D341Med (cell line): ENCODE measurements at regions not wholly inside any gene's neighbourhood (a gene's known extent, or its start where the extent isn't known, plus 50 kb on each side); places are given as distances from the start of the nearest gene placed in this dataset.
A peak's percentile ranks its signal among the peaks of the same experiment; 100 is the strongest.
"Not testable (repeated sequence)": the region's sequence is repeated elsewhere in the genome, so short reads cannot be mapped to it uniquely, and the experiment has no call there.

Source experiments
- DNase-seq: peaks from one replicate; pipeline ENCODE4 v3.0.0; 2012; ENCODE audit warnings: low spot score

GRCh38 chr5:113652161-113652560 lies 138.7 kb downstream of the YTHDC2 start:
- DNase-seq = no peak

- DNase-seq = no peak
Measured at GRCh38 chr5:113654828-113655227, 141.3 kb downstream of the YTHDC2 start.

- DNase-seq = peak; percentile 39
Measured at GRCh38 chr5:113660206-113660605, 146.7 kb downstream of the YTHDC2 start.

- no peak for DNase-seq
Measured at GRCh38 chr5:113660706-113661250, 147.3 kb downstream of the YTHDC2 start.

- no peak for DNase-seq
Measured at GRCh38 chr5:113663879-113664541, 150.5 kb downstream of the YTHDC2 start.

- DNase-seq = no peak
Measured at GRCh38 chr5:113673041-113673440, 159.5 kb downstream of the YTHDC2 start.

- DNase-seq = no peak
Measured at GRCh38 chr5:113675166-113675565, 161.7 kb downstream of the YTHDC2 start.

GRCh38 chr5:113678202-113678601 lies 164.7 kb downstream of the YTHDC2 start:
- no peak for DNase-seq

GRCh38 chr5:113678924-113679575 lies 165.6 kb downstream of the YTHDC2 start:
- DNase-seq = peak; percentile 61

GRCh38 chr5:113680534-113680933 lies 167.0 kb downstream of the YTHDC2 start:
- DNase-seq = no peak

- no peak for DNase-seq
Measured at GRCh38 chr5:113682497-113683136, 169.1 kb downstream of the YTHDC2 start.

- no peak for DNase-seq
Measured at GRCh38 chr5:113683211-113683610, 169.7 kb downstream of the YTHDC2 start.

GRCh38 chr5:113686599-113686998 lies 173.1 kb downstream of the YTHDC2 start:
- DNase-seq = no peak

- no peak for DNase-seq
Measured at GRCh38 chr5:113689647-113690046, 176.2 kb downstream of the YTHDC2 start.

GRCh38 chr5:113692466-113692865 lies 179.0 kb downstream of the YTHDC2 start:
- DNase-seq = no peak

- DNase-seq = no peak
Measured at GRCh38 chr5:113692891-113693457, 179.5 kb downstream of the YTHDC2 start.

GRCh38 chr5:113693701-113694100 lies 180.2 kb downstream of the YTHDC2 start:
- DNase-seq = no peak

GRCh38 chr5:113694576-113694975 lies 181.1 kb downstream of the YTHDC2 start:
- no peak for DNase-seq

- no peak for DNase-seq
Measured at GRCh38 chr5:113703266-113703665, 189.8 kb downstream of the YTHDC2 start.

- no peak for DNase-seq
Measured at GRCh38 chr5:113705657-113706056, 192.2 kb downstream of the YTHDC2 start.

GRCh38 chr5:113713051-113713450 lies 199.6 kb downstream of the YTHDC2 start:
- DNase-seq = no peak

GRCh38 chr5:113715921-113716320 lies 202.4 kb downstream of the YTHDC2 start:
- DNase-seq = not testable (repeated sequence)

GRCh38 chr5:113719549-113719948 lies 206.1 kb downstream of the YTHDC2 start:
- DNase-seq = no peak
